ENCODE measurements at regions not wholly inside any gene's neighbourhood (a gene's known extent, or its start where the extent isn't known, plus 50 kb on each side); places are given as distances from the start of the nearest gene placed in this dataset.

DNA sequence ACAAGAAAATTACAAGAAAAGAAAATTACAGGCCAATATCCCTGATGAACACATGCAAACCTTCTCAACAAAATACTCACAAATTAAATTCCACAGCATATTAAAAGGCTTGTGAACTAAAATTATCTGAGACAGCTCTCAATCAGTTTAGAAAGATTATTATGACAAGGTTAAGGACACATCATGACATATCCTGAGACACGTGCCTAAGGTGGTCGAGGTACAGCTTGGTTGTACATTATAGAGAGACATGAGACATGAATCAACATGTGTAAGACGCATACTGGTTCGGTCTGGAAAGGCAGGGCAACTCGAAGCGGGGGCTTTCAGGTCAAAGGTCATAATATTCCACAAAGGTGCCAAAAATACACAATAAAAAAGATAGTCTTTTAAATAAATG, 598.3 kb upstream of the REG3G start:
- no peaks in the 10 kb centered on the region for H3K27me3 Mint-ChIP-seq
- H3K4me1 Mint-ChIP-seq, result peaks cover 0 to 1% (median 0%) of the 10 kb centered on the region in 7 donors
- H3K36me3 Mint-ChIP-seq, result peaks cover 0 to 4% (median 0%) of the 10 kb centered on the region in 5 donors
- H3K4me1 ChIP-seq (ENCODE audit: control insufficient read depth in 2 of 2, insufficient read depth in 2 of 2, low read length in 2 of 2), result no peaks in the 10 kb centered on the region
- POLR2A ChIA-PET, result no interaction called here
- ATAC-seq (no peak), DNase-seq (no peak)
- CTCF ChIA-PET, result no interaction called here
- H3K4me3 Mint-ChIP-seq, result no peak overlapping the region
- peaks cover 0 to 25% (median 10%) of the 10 kb centered on the region in 11 donors for H3K9me3 Mint-ChIP-seq
- H3K4me3 ChIP-seq (ENCODE audit: low read length), result no peak overlapping the region
- no peaks in the 10 kb centered on the region for H3K9me3 ChIP-seq (ENCODE audit: control insufficient read depth in 2 of 3, low read length in 3 of 3)
- H3K27ac ChIP-seq (ENCODE audit: low read depth, low read length), result no peak overlapping the region
- intact Hi-C loops (cut with micrococcal nuclease), result no loop called here
- no peak overlapping the region for H3K27ac Mint-ChIP-seq
- H3K27me3 ChIP-seq (ENCODE audit: control insufficient read depth in 2 of 2, insufficient read depth in 2 of 2, low read length in 2 of 2), result no peaks in the 10 kb centered on the region
- H3K36me3 ChIP-seq (ENCODE audit: control insufficient read depth in 2 of 3, insufficient read depth in 3 of 3, low read length in 3 of 3), result no peaks in the 10 kb centered on the region

- H3K36me3 ChIP-seq (ENCODE audit: control insufficient read depth in 2 of 3, insufficient read depth in 3 of 3, low read length in 3 of 3), result no peaks in the 10 kb centered on the region
- ATAC-seq, result no peak
- H3K27ac ChIP-seq (ENCODE audit: low read depth, low read length), result no peak overlapping the region
- ChIA-PET CTCF (no interaction called here), POLR2A (no interaction called here)
- Mint-ChIP-seq H3K9me3 (peaks cover 2 to 40% (median 9%) of the 10 kb centered on the region in 11 donors), H3K27me3 (no peaks in the 10 kb centered on the region), H3K27ac (no peak overlapping the region), H3K4me3 (no peak overlapping the region), H3K4me1 (peaks cover 0 to 1% (median 0%) of the 10 kb centered on the region in 7 donors), H3K36me3 (no peaks in the 10 kb centered on the region)
- no peaks in the 10 kb centered on the region for H3K27me3 ChIP-seq (ENCODE audit: control insufficient read depth in 2 of 2, insufficient read depth in 2 of 2, low read length in 2 of 2)
- DNase-seq, result no peak
- H3K4me1 ChIP-seq (ENCODE audit: control insufficient read depth in 2 of 2, insufficient read depth in 2 of 2, low read length in 2 of 2), result no peaks in the 10 kb centered on the region
- H3K9me3 ChIP-seq (ENCODE audit: control insufficient read depth in 2 of 3, low read length in 3 of 3), result no peaks in the 10 kb centered on the region
- H3K4me3 ChIP-seq (ENCODE audit: low read length), result no peak overlapping the region
- intact Hi-C loops (cut with micrococcal nuclease), result no loop called here
Observed at GRCh38 chr2:78431241-78431640, 594.3 kb upstream of the REG3G start.

GRCh38 chr2:78439122-78439521, 586.4 kb upstream of the REG3G start:
- Histone ChIP-seq H3K27ac (ENCODE audit: low read depth, low read length) (no peak overlapping the region), H3K4me3 (ENCODE audit: low read length) (no peak overlapping the region), H3K9me3 (ENCODE audit: control insufficient read depth in 2 of 3, low read length in 3 of 3) (no peaks in the 10 kb centered on the region), H3K27me3 (ENCODE audit: control insufficient read depth in 2 of 2, insufficient read depth in 2 of 2, low read length in 2 of 2) (no peaks in the 10 kb centered on the region), H3K36me3 (ENCODE audit: control insufficient read depth in 2 of 3, insufficient read depth in 3 of 3, low read length in 3 of 3) (no peaks in the 10 kb centered on the region), H3K4me1 (ENCODE audit: control insufficient read depth in 2 of 2, insufficient read depth in 2 of 2, low read length in 2 of 2) (no peaks in the 10 kb centered on the region)
- DNase-seq (no peak), ATAC-seq (no peak)
- ChIA-PET POLR2A (no interaction called here), CTCF (no interaction called here)
- Mint-ChIP-seq H3K36me3 (no peaks in the 10 kb centered on the region), H3K4me1 (no peaks in the 10 kb centered on the region), H3K9me3 (peaks cover 3 to 32% (median 7%) of the 10 kb centered on the region in 11 donors), H3K4me3 (no peak overlapping the region), H3K27me3 (no peaks in the 10 kb centered on the region), H3K27ac (no peak overlapping the region)
- intact Hi-C loops (cut with micrococcal nuclease), result no loop called here

DNA sequence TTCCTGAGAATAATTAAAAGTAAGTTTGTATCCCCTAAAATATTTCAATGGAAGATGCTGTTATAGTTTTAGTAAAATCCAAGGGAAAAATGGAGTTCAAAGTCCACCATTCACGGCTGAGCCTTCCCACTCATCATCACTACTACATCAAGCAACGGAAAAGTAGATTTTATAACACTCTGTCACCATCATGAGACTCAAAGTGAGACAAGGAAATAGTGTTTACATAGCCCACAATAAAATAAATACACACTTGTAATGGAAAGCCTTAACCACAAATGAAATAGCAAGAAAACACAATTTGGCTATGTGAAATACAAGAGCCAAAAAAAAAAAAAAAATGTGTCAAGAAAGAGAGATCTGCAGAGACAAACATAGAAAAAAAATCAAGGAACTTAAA, 569.9 kb upstream of the REG3G start:
- Mint-ChIP-seq H3K4me3 (no peak overlapping the region), H3K9me3 (peaks cover 0 to 41% (median 11%) of the 10 kb centered on the region in 11 donors), H3K27me3 (no peaks in the 10 kb centered on the region), H3K27ac (no peak overlapping the region), H3K36me3 (no peaks in the 10 kb centered on the region), H3K4me1 (no peaks in the 10 kb centered on the region)
- DNase-seq (no peak), ATAC-seq (no peak)
- intact Hi-C loops (cut with micrococcal nuclease), result no loop called here
- Histone ChIP-seq H3K36me3 (ENCODE audit: control insufficient read depth in 2 of 3, insufficient read depth in 3 of 3, low read length in 3 of 3) (no peaks in the 10 kb centered on the region), H3K27ac (ENCODE audit: low read depth, low read length) (no peak overlapping the region), H3K9me3 (ENCODE audit: control insufficient read depth in 2 of 3, low read length in 3 of 3) (no peaks in the 10 kb centered on the region), H3K4me1 (ENCODE audit: control insufficient read depth in 2 of 2, insufficient read depth in 2 of 2, low read length in 2 of 2) (no peaks in the 10 kb centered on the region), H3K27me3 (ENCODE audit: control insufficient read depth in 2 of 2, insufficient read depth in 2 of 2, low read length in 2 of 2) (no peaks in the 10 kb centered on the region), H3K4me3 (ENCODE audit: low read length) (no peak overlapping the region)
- CTCF ChIA-PET, result no interaction called here
- POLR2A ChIA-PET, result no interaction called here

DNA sequence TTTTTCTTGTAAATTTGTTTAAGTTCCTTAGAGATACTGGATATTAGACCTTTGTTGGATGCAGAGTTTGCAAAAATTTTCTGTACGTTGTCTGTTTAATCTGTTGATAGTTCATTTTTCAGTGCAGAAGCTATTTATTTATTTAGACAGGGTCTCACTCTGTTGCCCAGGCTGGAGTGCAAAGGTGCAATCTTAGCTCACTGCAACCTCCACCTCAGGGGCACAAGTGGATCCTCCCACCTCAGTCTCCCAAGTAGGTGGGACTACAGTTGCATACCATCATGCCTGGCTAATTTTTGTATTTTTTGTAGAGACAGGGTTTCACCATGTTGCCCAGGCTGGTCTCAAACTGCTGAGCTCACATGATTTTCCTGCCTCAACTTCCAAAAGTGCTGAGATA, 568.2 kb upstream of the REG3G start:
- H3K4me3 Mint-ChIP-seq, result no peak overlapping the region
- ATAC-seq (no peak), DNase-seq (no peak)
- no peaks in the 10 kb centered on the region for H3K27me3 Mint-ChIP-seq
- Histone ChIP-seq H3K4me3 (ENCODE audit: low read length) (no peak overlapping the region), H3K27me3 (ENCODE audit: control insufficient read depth in 2 of 2, insufficient read depth in 2 of 2, low read length in 2 of 2) (no peaks in the 10 kb centered on the region), H3K4me1 (ENCODE audit: control insufficient read depth in 2 of 2, insufficient read depth in 2 of 2, low read length in 2 of 2) (no peaks in the 10 kb centered on the region), H3K9me3 (ENCODE audit: control insufficient read depth in 2 of 3, low read length in 3 of 3) (no peaks in the 10 kb centered on the region), H3K27ac (ENCODE audit: low read depth, low read length) (no peak overlapping the region), H3K36me3 (ENCODE audit: control insufficient read depth in 2 of 3, insufficient read depth in 3 of 3, low read length in 3 of 3) (no peaks in the 10 kb centered on the region)
- no peak overlapping the region for H3K27ac Mint-ChIP-seq
- intact Hi-C loops (cut with micrococcal nuclease), result no loop called here
- H3K4me1 Mint-ChIP-seq, result no peaks in the 10 kb centered on the region
- peaks cover 3 to 46% (median 14%) of the 10 kb centered on the region in 11 donors for H3K9me3 Mint-ChIP-seq
- no peaks in the 10 kb centered on the region for H3K36me3 Mint-ChIP-seq
- ChIA-PET POLR2A (no interaction called here), CTCF (no interaction called here)

GRCh38 chr2:78465707-78466106, 559.8 kb upstream of the REG3G start:
- Histone ChIP-seq H3K4me3 (ENCODE audit: low read length) (no peak overlapping the region), H3K27ac (ENCODE audit: low read depth, low read length) (no peak overlapping the region), H3K36me3 (ENCODE audit: control insufficient read depth in 2 of 3, insufficient read depth in 3 of 3, low read length in 3 of 3) (no peaks in the 10 kb centered on the region), H3K9me3 (ENCODE audit: control insufficient read depth in 2 of 3, low read length in 3 of 3) (no peaks in the 10 kb centered on the region), H3K4me1 (ENCODE audit: control insufficient read depth in 2 of 2, insufficient read depth in 2 of 2, low read length in 2 of 2) (no peaks in the 10 kb centered on the region), H3K27me3 (ENCODE audit: control insufficient read depth in 2 of 2, insufficient read depth in 2 of 2, low read length in 2 of 2) (no peaks in the 10 kb centered on the region)
- H3K36me3 Mint-ChIP-seq, result no peaks in the 10 kb centered on the region
- ATAC-seq (no peak), DNase-seq (no peak)
- H3K27me3 Mint-ChIP-seq, result no peaks in the 10 kb centered on the region
- no peak overlapping the region for H3K4me3 Mint-ChIP-seq
- H3K4me1 Mint-ChIP-seq, result no peaks in the 10 kb centered on the region
- intact Hi-C loops (cut with micrococcal nuclease), result no loop called here
- CTCF ChIA-PET, result no interaction called here
- H3K9me3 Mint-ChIP-seq, result peaks cover 0 to 45% (median 5%) of the 10 kb centered on the region in 11 donors
- POLR2A ChIA-PET, result no interaction called here
- no peak overlapping the region for H3K27ac Mint-ChIP-seq

- H3K36me3 Mint-ChIP-seq, result no peaks in the 10 kb centered on the region
- Histone ChIP-seq H3K4me3 (ENCODE audit: low read length) (no peak overlapping the region), H3K4me1 (ENCODE audit: control insufficient read depth in 2 of 2, insufficient read depth in 2 of 2, low read length in 2 of 2) (no peaks in the 10 kb centered on the region), H3K27me3 (ENCODE audit: control insufficient read depth in 2 of 2, insufficient read depth in 2 of 2, low read length in 2 of 2) (no peaks in the 10 kb centered on the region), H3K27ac (ENCODE audit: low read depth, low read length) (no peak overlapping the region), H3K9me3 (ENCODE audit: control insufficient read depth in 2 of 3, low read length in 3 of 3) (peaks cover 0 to 7% (median 0%) of the 10 kb centered on the region in 3 experiments), H3K36me3 (ENCODE audit: control insufficient read depth in 2 of 3, insufficient read depth in 3 of 3, low read length in 3 of 3) (no peaks in the 10 kb centered on the region)
- no peak for DNase-seq
- no peak overlapping the region for H3K27ac Mint-ChIP-seq
- CTCF ChIA-PET, result no interaction called here
- POLR2A ChIA-PET, result no interaction called here
- intact Hi-C loops (cut with micrococcal nuclease), result no loop called here
- no peaks in the 10 kb centered on the region for H3K4me1 Mint-ChIP-seq
- H3K4me3 Mint-ChIP-seq, result no peak overlapping the region
- peaks cover 2 to 18% (median 7%) of the 10 kb centered on the region in 11 donors for H3K9me3 Mint-ChIP-seq
- no peaks in the 10 kb centered on the region for H3K27me3 Mint-ChIP-seq
- no peak for ATAC-seq
Observed at GRCh38 chr2:78476619-78477229, 548.8 kb upstream of the REG3G start.
